MM.1S (cell line): ENCODE measurements at regions not wholly inside any gene's neighbourhood (a gene's known extent, or its start where the extent isn't known, plus 50 kb on each side); places are given as distances from the start of the nearest gene placed in this dataset.

ENCODE experiments used
- DNase-seq: peaks from one replicate; pipeline ENCODE4 v3.0.0-alpha.2; 2015
- H2AFZ ChIP-seq: fragments of 300-600 bp; sonication (generic); 2 replicates; pipeline ENCODE4 v1.6.0; 2016; ENCODE audit warnings: antibody characterized with exemption, low read length
- H3F3A ChIP-seq: fragments of 300-600 bp; sonication (generic); 2 replicates; pipeline ENCODE4 v1.6.1; 2016; ENCODE audit warnings: mild to moderate bottlenecking, antibody characterized with exemption, low read length, moderate library complexity, mixed read lengths; ENCODE audit not compliant: insufficient read depth
- H3K27ac ChIP-seq: fragments of 300-600 bp; sonication (generic); 2 replicates; pipeline ENCODE4 v1.5.1; 2016; ENCODE audit warnings: mild to moderate bottlenecking, low read length
- H3K27me3 ChIP-seq: fragments of 300-600 bp; sonication (generic); replicated peaks from 2 replicates; pipeline ENCODE4 v1.6.0; 2016; ENCODE audit warnings: low read length; ENCODE audit not compliant: insufficient read depth
- H3K36me3 ChIP-seq: fragments of 300-600 bp; sonication (generic); replicated peaks from 2 replicates; pipeline ENCODE4 v1.6.1; 2016; ENCODE audit warnings: mild to moderate bottlenecking, low read length, mixed read lengths; ENCODE audit not compliant: insufficient read depth
- H3K4me1 ChIP-seq: fragments of 300-600 bp; sonication (generic); 2 replicates; pipeline ENCODE4 v1.6.1; 2016; ENCODE audit warnings: low read length, mixed read lengths
- H3K4me2 ChIP-seq: fragments of 300-600 bp; sonication (generic); 2 replicates; pipeline ENCODE4 v1.6.0; 2016; ENCODE audit warnings: low read depth, low read length
- H3K4me3 ChIP-seq: fragments of 300-600 bp; sonication (generic); 2 replicates; pipeline ENCODE4 v1.5.1; 2016; ENCODE audit warnings: low read length, mixed read lengths
- H3K79me2 ChIP-seq: fragments of 300-600 bp; sonication (generic); 2 replicates; pipeline ENCODE4 v1.6.1; 2016; ENCODE audit warnings: mixed run types, low read length, mixed read lengths
- H3K9ac ChIP-seq: fragments of 300-600 bp; sonication (generic); 2 replicates; pipeline ENCODE4 v1.6.1; 2016; ENCODE audit warnings: low read length, mixed read lengths
- H3K9me2 ChIP-seq: fragments of 300-600 bp; sonication (generic); replicated peaks from 2 replicates; pipeline ENCODE4 v1.6.1; 2016; ENCODE audit warnings: mild to moderate bottlenecking, low read length, mixed read lengths; ENCODE audit not compliant: insufficient read depth
- H3K9me3 ChIP-seq: fragments of 300-600 bp; sonication (generic); replicated peaks from 2 replicates; pipeline ENCODE4 v1.6.1; 2016; ENCODE audit warnings: mild to moderate bottlenecking, low read length, mixed read lengths; ENCODE audit not compliant: insufficient read depth
- H4K20me1 ChIP-seq: fragments of 300-600 bp; sonication (generic); 2 replicates; pipeline ENCODE4 v1.6.1; 2016; ENCODE audit warnings: mild to moderate bottlenecking, low read length, moderate library complexity, mixed read lengths; ENCODE audit not compliant: insufficient read depth
- EZH2 ChIP-seq: fragments of 300-600 bp; sonication (generic); optimal IDR thresholded peaks from 2 replicates; pipeline ENCODE3; 2017; ENCODE audit warnings: low read depth, mild to moderate bottlenecking, antibody characterized with exemption, low read length, mixed read lengths
- EZH2phosphoT487 ChIP-seq: fragments of 300-600 bp; sonication (generic); IDR thresholded peaks from 2 replicates; pipeline ENCODE4 v1.6.1; 2018; ENCODE audit warnings: antibody characterized with exemption, low read length
- TF ChIP-seq, protein P1 (sequence below): fragments of 300-600 bp; sonication (generic); IDR thresholded peaks from 2 replicates; pipeline ENCODE4 v1.5.1; 2016; ENCODE audit warnings: antibody characterized with exemption, low read length, mixed read lengths

DNA sequence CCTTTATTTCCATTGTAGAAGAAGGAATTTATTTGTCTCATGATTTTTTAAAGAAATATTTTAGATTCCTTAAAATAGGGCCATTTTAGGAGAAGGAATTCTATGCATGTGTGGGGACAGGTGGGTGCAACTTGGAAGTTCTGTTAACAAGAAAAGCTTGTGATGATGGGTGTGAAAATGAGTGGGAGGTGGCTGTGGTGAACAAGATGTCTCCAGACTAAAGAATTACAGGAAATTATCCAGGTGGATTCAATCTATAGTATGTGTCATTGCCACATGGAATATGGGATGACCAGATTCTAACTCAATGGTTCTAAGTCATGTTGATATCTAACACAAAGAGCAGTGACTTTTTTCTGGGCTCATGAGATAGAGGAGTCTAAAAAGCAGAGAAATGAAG lies 229.6 kb upstream of the IGFBP3 start:
- Histone ChIP-seq H3K4me1 (peaks cover 31% of the 10 kb centered on the region), H3K4me3 (no peak overlapping the region)

GRCh38 chr7:46150202-46150601 lies 229.1 kb upstream of the IGFBP3 start:
- H3K9me3 ChIP-seq: no peaks in the 10 kb centered on the region
- H3K4me2 ChIP-seq: no peak overlapping the region
- H3K36me3 ChIP-seq: no peaks in the 10 kb centered on the region
- H3K4me1 ChIP-seq: peaks cover 31% of the 10 kb centered on the region
- H3K27me3 ChIP-seq: no peaks in the 10 kb centered on the region
- no peak overlapping the region for H3K27ac ChIP-seq
- no peaks in the 10 kb centered on the region for H4K20me1 ChIP-seq
- H3K9me2 ChIP-seq: no peaks in the 10 kb centered on the region
- no peak overlapping the region for H3K4me3 ChIP-seq
- no peaks in the 10 kb centered on the region for H3K79me2 ChIP-seq
- no peak overlapping the region for H3K9ac ChIP-seq
- no peak for DNase-seq
- no peak overlapping the region for H2AFZ ChIP-seq
- TF ChIP-seq EZH2: no peak
- TF ChIP-seq EZH2phosphoT487: no peak
- TF ChIP-seq, protein P1, sequence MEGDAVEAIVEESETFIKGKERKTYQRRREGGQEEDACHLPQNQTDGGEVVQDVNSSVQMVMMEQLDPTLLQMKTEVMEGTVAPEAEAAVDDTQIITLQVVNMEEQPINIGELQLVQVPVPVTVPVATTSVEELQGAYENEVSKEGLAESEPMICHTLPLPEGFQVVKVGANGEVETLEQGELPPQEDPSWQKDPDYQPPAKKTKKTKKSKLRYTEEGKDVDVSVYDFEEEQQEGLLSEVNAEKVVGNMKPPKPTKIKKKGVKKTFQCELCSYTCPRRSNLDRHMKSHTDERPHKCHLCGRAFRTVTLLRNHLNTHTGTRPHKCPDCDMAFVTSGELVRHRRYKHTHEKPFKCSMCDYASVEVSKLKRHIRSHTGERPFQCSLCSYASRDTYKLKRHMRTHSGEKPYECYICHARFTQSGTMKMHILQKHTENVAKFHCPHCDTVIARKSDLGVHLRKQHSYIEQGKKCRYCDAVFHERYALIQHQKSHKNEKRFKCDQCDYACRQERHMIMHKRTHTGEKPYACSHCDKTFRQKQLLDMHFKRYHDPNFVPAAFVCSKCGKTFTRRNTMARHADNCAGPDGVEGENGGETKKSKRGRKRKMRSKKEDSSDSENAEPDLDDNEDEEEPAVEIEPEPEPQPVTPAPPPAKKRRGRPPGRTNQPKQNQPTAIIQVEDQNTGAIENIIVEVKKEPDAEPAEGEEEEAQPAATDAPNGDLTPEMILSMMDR: no peak
- peaks cover 23% of the 10 kb centered on the region for H3F3A ChIP-seq

More for the DNA sequence above, 229.6 kb upstream of the IGFBP3 start:
- Histone ChIP-seq H3K79me2 (no peaks in the 10 kb centered on the region), H3K4me2 (no peak overlapping the region), H3K9me3 (no peaks in the 10 kb centered on the region), H3K9me2 (no peaks in the 10 kb centered on the region), H3K9ac (no peak overlapping the region), H2AFZ (no peak overlapping the region), H3F3A (peaks cover 23% of the 10 kb centered on the region), H3K27me3 (no peaks in the 10 kb centered on the region), H3K27ac (no peak overlapping the region), H3K36me3 (no peaks in the 10 kb centered on the region), H4K20me1 (no peaks in the 10 kb centered on the region)
- DNase-seq: no peak
- TF ChIP-seq, protein P1: no peak
- TF ChIP-seq EZH2 (no peak), EZH2phosphoT487 (no peak)

- H3K27me3 ChIP-seq: no peaks in the 10 kb centered on the region
- H4K20me1 ChIP-seq: no peaks in the 10 kb centered on the region
- TF ChIP-seq EZH2 (no peak), EZH2phosphoT487 (no peak)
- TF ChIP-seq, protein P1: no peak
- H3K4me2 ChIP-seq: no peak overlapping the region
- H3K4me1 ChIP-seq: peaks cover 29% of the 10 kb centered on the region
- no peaks in the 10 kb centered on the region for H3K79me2 ChIP-seq
- no peak overlapping the region for H3K27ac ChIP-seq
- H3K9ac ChIP-seq: no peak overlapping the region
- no peak for DNase-seq
- no peaks in the 10 kb centered on the region for H3K36me3 ChIP-seq
- H2AFZ ChIP-seq: no peak overlapping the region
- no peak overlapping the region for H3K4me3 ChIP-seq
- no peaks in the 10 kb centered on the region for H3K9me2 ChIP-seq
- H3K9me3 ChIP-seq: no peaks in the 10 kb centered on the region
- peaks cover 15% of the 10 kb centered on the region for H3F3A ChIP-seq
Observed at GRCh38 chr7:46147871-46148270, 226.8 kb upstream of the IGFBP3 start.
